ENCODE measurements at regions not wholly inside any gene's neighbourhood (a gene's known extent, or its start where the extent isn't known, plus 50 kb on each side); places are given as distances from the start of the nearest gene placed in this dataset.

GRCh38 chr17:14902297-14902696 lies 362.8 kb downstream of the PMP22 start:
- DNase-seq (ENCODE audit: low spot score in 2 of 2): no peak
- no peaks in the 10 kb centered on the region for H3K27me3 ChIP-seq
- H3K4me3 ChIP-seq: no peak overlapping the region
- H3K36me3 ChIP-seq: no peaks in the 10 kb centered on the region
- H3K4me1 ChIP-seq: no peaks in the 10 kb centered on the region
- no peak overlapping the region for H3K27ac ChIP-seq
- intact Hi-C loops (cut with DNase I; ENCODE audit: low total_unique reads): no loop called here
- H3K9me3 ChIP-seq: peaks cover 4 to 5% of the 10 kb centered on the region in 2 donors
- TF ChIP-seq POLR2AphosphoS5 (IDR thresholded peaks at IDR 0.05): no peak
- TF ChIP-seq POLR2A (IDR thresholded peaks at IDR 0.05): no peak
- TF ChIP-seq, protein P1, sequence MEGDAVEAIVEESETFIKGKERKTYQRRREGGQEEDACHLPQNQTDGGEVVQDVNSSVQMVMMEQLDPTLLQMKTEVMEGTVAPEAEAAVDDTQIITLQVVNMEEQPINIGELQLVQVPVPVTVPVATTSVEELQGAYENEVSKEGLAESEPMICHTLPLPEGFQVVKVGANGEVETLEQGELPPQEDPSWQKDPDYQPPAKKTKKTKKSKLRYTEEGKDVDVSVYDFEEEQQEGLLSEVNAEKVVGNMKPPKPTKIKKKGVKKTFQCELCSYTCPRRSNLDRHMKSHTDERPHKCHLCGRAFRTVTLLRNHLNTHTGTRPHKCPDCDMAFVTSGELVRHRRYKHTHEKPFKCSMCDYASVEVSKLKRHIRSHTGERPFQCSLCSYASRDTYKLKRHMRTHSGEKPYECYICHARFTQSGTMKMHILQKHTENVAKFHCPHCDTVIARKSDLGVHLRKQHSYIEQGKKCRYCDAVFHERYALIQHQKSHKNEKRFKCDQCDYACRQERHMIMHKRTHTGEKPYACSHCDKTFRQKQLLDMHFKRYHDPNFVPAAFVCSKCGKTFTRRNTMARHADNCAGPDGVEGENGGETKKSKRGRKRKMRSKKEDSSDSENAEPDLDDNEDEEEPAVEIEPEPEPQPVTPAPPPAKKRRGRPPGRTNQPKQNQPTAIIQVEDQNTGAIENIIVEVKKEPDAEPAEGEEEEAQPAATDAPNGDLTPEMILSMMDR (IDR thresholded peaks at IDR 0.05): no peak

DNA sequence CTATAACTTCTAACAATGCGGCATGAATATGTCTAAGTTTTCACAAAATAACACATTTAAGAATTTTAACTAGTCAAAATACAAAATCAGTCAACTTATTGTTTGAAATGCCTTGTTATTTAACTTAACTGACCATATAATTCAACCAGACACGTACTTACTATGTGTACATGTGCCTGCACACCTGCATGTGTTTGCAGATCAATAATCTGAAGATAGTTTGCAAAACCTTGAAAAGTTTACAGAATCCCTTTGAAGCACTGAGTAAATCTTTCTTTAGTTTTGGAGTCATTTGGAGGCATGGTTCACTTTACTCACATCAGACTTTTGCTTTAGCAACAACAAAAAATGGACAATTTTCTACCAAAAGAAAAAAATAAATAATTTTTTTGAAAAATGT lies 363.8 kb downstream of the PMP22 start:
- TF ChIP-seq POLR2AphosphoS5 (IDR thresholded peaks at IDR 0.05) (no peak), POLR2A (IDR thresholded peaks at IDR 0.05) (no peak)
- TF ChIP-seq, protein P1 (IDR thresholded peaks at IDR 0.05): no peak
- Histone ChIP-seq H3K27ac (no peak overlapping the region), H3K27me3 (no peaks in the 10 kb centered on the region), H3K4me3 (no peak overlapping the region), H3K4me1 (no peaks in the 10 kb centered on the region), H3K9me3 (peaks cover 4 to 5% of the 10 kb centered on the region in 2 donors), H3K36me3 (no peaks in the 10 kb centered on the region)
- intact Hi-C loops (cut with DNase I; ENCODE audit: low total_unique reads): no loop called here
- no peak for DNase-seq (ENCODE audit: low spot score in 2 of 2)

DNA sequence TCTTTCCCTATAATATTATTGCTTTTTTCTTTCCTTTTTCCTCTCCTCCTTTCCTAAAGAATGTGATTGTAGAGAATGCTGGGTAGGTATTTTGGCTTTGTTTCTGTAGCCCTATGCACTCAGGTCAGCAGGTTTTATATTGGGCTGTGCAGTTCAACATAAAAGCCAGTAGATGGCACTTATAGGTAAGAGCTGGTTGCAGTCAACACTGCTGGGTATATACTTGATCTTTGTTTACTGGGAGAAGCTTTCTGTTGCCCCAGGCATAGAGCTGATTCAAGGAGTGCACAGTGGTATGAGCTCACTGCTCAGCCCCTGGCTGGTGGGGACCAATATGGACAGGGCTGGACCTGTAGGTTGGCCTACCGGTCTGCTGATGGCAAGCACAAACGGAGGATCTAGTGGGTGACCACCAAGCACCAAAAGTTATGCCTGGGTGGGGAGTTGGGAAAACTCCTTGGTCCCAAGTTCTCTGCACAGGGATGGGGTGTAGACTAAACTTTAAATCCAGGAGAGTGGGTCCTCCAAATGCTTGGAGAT lies 378.9 kb downstream of the PMP22 start:
- Histone ChIP-seq H3K4me3 (no peak overlapping the region), H3K9me3 (peaks cover 16 to 39% of the 10 kb centered on the region in 2 donors), H3K27ac (no peak overlapping the region), H3K4me1 (no peaks in the 10 kb centered on the region), H3K36me3 (no peaks in the 10 kb centered on the region), H3K27me3 (no peaks in the 10 kb centered on the region)
- TF ChIP-seq, protein P1 (IDR thresholded peaks at IDR 0.05): no peak
- TF ChIP-seq POLR2AphosphoS5 (IDR thresholded peaks at IDR 0.05) (no peak), POLR2A (IDR thresholded peaks at IDR 0.05) (no peak)
- no peak for DNase-seq (ENCODE audit: low spot score in 2 of 2)
- intact Hi-C loops (cut with DNase I; ENCODE audit: low total_unique reads): no loop called here

DNA sequence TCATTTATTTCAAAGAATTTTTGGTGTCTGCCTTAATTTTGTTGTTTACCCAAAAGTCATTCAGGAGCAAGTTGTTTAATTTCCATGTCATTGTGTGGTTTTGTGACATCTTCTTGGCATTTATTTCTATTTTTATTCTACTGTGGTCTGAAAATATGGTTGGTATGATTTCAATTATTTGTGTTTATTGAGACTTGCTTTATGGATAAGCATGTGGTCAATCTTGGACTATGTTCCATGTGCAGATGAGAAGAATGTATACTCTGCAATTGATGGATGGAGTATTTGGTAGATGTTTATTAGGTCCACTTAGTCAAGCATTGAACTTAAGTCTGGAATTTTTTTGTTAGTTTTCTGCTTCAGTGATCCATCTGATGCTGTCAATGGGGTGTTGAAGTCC lies 383.0 kb downstream of the PMP22 start:
- TF ChIP-seq, protein P1 (IDR thresholded peaks at IDR 0.05): no peak
- TF ChIP-seq POLR2AphosphoS5 (IDR thresholded peaks at IDR 0.05) (no peak), POLR2A (IDR thresholded peaks at IDR 0.05) (no peak)
- no peak for DNase-seq (ENCODE audit: low spot score in 2 of 2)
- intact Hi-C loops (cut with DNase I; ENCODE audit: low total_unique reads): no loop called here
- H3K27ac ChIP-seq: no peak overlapping the region
- no peaks in the 10 kb centered on the region for H3K4me1 ChIP-seq
- no peaks in the 10 kb centered on the region for H3K27me3 ChIP-seq
- no peak overlapping the region for H3K4me3 ChIP-seq
- H3K9me3 ChIP-seq: peaks cover 12 to 23% of the 10 kb centered on the region in 2 donors
- H3K36me3 ChIP-seq: no peaks in the 10 kb centered on the region

DNA sequence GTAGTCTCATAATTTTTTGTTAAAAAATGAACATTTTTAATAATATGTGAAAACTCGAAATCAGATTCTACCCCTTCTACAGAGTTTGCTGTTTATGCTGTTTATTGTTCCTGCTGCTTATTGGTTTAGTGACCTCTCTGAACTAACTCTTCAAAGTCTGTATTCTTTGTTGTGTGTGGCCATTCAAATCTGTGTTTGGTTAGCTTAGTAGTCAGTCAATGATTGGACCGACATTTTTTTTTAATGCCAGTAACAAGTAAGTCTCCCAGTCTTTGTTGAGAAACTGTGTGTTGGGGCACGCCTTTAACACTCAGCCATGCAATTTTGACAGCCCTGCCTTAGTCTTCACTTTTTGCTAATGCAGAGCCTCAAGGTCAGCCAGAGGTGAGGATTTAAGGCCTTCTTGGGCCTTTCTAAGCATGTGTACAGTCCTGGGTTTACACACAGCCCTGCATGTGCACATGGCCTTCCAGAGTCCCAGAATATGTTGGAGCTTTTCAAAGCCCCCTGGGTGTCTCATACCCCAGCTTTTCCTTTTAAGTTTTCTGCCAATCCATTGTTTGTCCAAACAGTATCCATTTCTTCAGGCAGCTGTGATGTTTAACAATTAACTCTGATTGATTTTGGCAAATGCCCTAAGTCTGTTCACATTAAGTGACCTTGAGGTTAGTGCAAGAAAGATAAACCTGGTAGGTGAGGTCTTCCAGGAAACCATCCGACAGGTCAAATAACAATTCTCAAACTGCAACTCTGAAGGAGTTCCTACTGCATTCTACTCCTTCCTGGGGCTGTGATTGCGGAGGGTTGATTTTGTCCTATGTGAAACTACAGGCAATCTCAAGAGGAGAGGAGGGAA lies 389.3 kb downstream of the PMP22 start:
- Histone ChIP-seq H3K4me1 (no peaks in the 10 kb centered on the region), H3K36me3 (no peaks in the 10 kb centered on the region)

More for the DNA sequence above, 389.3 kb downstream of the PMP22 start:
- Histone ChIP-seq H3K27ac (no peak overlapping the region), H3K9me3 (no peaks in the 10 kb centered on the region), H3K27me3 (no peaks in the 10 kb centered on the region), H3K4me3 (no peak overlapping the region)
- TF ChIP-seq POLR2AphosphoS5 (IDR thresholded peaks at IDR 0.05) (no peak), POLR2A (IDR thresholded peaks at IDR 0.05) (no peak)
- TF ChIP-seq, protein P1 (IDR thresholded peaks at IDR 0.05): no peak
- DNase-seq (ENCODE audit: low spot score in 2 of 2): no peak
- intact Hi-C loops (cut with DNase I; ENCODE audit: low total_unique reads): no loop called here

Measured in breast epithelium (tissue), 4 donors.